Hepatocyte (in vitro differentiated cells): ENCODE measurements at regions not wholly inside any gene's neighbourhood (a gene's known extent, or its start where the extent isn't known, plus 50 kb on each side); places are given as distances from the start of the nearest gene placed in this dataset.

Experiments
- EZH2 ChIP-seq: fragments of 200-600 bp; sonication (generic); IDR thresholded peaks from 2 replicates; pipeline ENCODE4 v1.6.1; 2016; ENCODE audit warnings: antibody characterized with exemption, mild to moderate bottlenecking, borderline replicate concordance
- EZH2phosphoT487 ChIP-seq: fragments of 200-600 bp; sonication (generic); IDR thresholded peaks from one replicate; pipeline ENCODE4 v1.6.1; 2018; ENCODE audit warnings: antibody characterized with exemption, mild to moderate bottlenecking, low read depth, moderate library complexity; ENCODE audit not compliant: unreplicated experiment, severe bottlenecking
- TF ChIP-seq, protein P1 (sequence below): fragments of 200-600 bp; sonication (generic); IDR thresholded peaks from 2 replicates; pipeline ENCODE4 v1.5.1; 2016; ENCODE audit warnings: antibody characterized with exemption, mild to moderate bottlenecking; ENCODE audit not compliant: poor library complexity

DNA sequence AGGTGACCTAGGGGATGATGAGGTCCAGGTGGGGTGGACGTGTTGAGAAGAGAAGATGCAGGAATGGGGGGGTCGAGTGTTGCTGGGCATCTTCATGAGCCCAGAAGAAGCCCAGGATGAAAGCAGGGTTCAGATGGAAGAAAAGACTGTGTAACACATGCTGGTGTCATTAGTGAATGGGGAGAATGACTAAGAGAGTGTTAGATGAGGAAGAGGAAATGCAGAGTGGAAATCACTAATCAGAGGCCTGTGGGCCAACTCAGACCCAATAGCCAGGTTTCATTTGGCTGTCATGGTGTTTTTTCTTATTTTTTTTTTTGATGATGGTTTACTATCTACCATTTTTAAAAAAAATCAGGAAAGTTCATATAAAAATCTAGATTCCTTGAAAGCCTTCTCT, 180.8 kb upstream of the CAMK1G start:
- TF ChIP-seq, protein P1, sequence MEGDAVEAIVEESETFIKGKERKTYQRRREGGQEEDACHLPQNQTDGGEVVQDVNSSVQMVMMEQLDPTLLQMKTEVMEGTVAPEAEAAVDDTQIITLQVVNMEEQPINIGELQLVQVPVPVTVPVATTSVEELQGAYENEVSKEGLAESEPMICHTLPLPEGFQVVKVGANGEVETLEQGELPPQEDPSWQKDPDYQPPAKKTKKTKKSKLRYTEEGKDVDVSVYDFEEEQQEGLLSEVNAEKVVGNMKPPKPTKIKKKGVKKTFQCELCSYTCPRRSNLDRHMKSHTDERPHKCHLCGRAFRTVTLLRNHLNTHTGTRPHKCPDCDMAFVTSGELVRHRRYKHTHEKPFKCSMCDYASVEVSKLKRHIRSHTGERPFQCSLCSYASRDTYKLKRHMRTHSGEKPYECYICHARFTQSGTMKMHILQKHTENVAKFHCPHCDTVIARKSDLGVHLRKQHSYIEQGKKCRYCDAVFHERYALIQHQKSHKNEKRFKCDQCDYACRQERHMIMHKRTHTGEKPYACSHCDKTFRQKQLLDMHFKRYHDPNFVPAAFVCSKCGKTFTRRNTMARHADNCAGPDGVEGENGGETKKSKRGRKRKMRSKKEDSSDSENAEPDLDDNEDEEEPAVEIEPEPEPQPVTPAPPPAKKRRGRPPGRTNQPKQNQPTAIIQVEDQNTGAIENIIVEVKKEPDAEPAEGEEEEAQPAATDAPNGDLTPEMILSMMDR, result no peak
- TF ChIP-seq EZH2 (no peak), EZH2phosphoT487 (no peak)
